Umbilical cord (tissue), 1 donor: ENCODE measurements at regions not wholly inside any gene's neighbourhood (a gene's known extent, or its start where the extent isn't known, plus 50 kb on each side); places are given as distances from the start of the nearest gene placed in this dataset.
"Not testable (repeated sequence)": the region's sequence is repeated elsewhere in the genome, so short reads cannot be mapped to it uniquely, and the experiment has no call there.

Experiments used
- DNase-seq: peaks from one replicate; pipeline ENCODE4 v3.0.0-alpha.2; 2015; ENCODE audit warnings: low spot score

GRCh38 chr5:25453500-25453899 is 808.7 kb upstream of the CDH10 start:
- DNase-seq = no peak

DNA sequence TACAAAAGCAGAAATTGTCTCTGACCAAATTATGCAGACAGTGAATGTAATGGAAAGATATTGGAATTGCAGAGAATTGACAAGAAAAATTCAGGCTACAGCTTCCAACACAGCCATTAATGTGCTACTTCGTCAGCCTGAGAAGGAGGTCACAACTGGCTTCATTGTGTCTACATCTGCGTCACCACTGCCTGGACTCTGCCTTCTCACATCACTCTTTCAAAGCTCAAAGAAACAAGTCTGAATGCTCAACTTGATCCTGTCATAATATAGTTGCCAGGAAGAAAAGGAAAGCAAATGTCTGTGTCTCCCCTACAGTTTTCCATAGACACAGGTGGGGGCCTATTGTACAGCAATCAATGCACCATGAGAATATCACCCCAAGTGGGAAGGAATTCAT is 806.5 kb upstream of the CDH10 start:
- DNase-seq = no peak

GRCh38 chr5:25448646-25449045 is 803.9 kb upstream of the CDH10 start:
- DNase-seq = no peak

- peak; percentile 1 for DNase-seq
These were observed 803.4 kb upstream of the CDH10 start for GRCh38 chr5:25448190-25448621.

GRCh38 chr5:25446061-25446420 is 801.3 kb upstream of the CDH10 start:
- DNase-seq = not testable (repeated sequence)

DNA sequence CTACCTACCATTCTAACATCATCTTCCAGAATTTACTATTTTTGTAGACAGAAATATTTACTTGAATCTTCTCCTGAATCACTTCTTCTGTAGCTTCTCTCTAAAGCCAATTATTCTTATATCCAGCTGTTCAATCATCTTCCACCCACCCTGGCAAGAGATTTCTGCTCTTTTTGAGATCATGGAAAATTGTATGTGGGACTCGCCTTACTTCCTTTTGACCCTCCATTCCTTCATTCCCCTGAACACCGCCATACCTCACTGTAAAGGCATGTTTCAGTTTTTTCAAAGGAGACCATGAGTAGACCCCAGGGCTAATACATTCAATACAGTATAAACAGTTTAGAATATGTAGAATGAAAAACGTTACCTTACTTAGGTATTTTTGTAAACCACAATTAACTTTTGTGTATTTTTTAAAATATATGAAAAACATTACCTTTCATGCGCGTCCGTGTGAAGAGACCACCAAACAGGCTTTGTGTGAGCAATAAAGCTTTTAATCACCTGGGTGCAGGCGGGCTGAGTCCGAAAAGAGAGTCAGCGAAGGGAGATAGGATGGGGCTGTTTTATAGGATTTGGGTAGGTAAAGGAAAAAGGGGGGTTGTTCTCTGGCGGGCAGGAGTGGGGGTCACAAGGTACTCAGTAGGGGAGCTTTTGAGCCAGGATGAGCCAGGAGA is 800.7 kb upstream of the CDH10 start:
- not testable (repeated sequence) for DNase-seq

DNA sequence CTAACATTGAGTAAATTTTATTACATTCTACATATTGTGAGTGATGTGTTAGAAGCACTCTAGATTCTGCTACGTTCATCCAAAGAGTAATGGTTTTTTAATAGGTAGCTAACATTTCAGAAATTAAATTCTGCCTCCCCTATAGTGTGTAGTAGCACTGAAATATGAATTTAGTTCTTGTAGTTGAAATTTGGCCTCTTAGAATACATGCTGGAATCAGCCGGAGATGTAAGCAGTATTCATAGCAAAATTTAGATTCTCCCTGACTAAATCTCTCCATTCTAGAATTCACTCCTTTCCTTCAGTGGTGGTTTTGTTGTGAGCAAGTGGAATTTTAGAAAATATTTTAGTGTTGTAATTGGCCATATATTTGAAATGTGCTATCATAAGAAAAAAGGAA is 799.9 kb upstream of the CDH10 start:
- no peak for DNase-seq

DNA sequence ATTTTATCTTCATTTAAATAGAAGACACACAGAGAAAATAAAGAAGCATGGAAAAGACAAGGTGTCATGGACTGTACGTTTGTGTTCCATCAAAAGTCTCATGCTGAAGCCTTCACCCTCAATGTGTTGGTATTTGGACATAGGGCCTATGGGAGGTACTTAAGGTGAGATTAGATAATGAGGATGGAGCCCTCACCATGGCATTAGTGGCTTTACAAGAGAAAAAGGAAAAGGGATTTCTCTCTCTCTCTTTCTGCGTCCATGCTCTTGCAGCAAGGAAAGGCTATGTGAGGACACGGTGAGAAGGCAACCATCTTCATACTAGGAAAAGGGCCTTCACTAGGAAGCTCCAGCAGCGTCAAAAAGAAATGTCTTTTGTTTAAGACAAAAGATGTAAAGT is 797.0 kb upstream of the CDH10 start:
- DNase-seq = no peak

DNA sequence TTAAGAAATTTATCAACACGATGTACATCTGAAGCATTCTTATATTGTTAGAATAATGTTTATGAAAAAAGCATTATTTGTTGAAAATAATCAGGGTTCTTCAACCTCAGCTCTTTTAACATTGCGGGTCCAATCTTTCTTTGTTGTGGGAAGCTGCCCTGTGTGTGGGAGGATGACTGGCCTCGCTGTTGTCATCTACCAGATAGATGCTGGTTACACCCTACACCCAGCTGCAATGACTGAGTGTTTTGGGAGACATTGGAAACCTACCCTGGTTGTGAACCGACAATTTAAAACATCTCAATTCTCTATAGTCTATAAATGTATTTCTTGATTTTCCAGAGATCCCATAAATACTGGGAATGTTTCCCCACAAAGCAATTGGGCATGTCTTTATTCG is 794.2 kb upstream of the CDH10 start:
- no peak for DNase-seq

- not testable (repeated sequence) for DNase-seq
These were observed 793.6 kb upstream of the CDH10 start for GRCh38 chr5:25438375-25438774.

GRCh38 chr5:25436452-25436851 is 791.7 kb upstream of the CDH10 start:
- no peak for DNase-seq

- DNase-seq = no peak
These were observed 791.1 kb upstream of the CDH10 start for GRCh38 chr5:25435882-25436281.

DNA sequence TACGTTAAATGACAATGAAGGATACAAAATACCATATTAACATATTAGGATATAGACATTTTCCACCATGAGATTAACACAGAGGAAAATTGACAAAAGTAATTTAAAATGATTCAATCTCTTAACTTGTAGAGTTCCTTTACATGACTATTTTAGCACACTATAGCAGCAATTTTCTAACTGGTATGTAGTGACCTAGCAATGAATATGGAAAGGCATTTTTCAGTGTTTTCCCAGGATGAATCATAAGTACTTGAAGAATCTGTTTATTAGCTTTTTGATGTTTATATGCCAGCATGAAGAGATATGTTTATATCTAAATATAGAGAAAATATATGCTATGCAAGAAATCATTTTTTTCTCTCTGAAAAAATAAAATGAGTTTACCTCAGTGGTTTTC is 782.5 kb upstream of the CDH10 start:
- DNase-seq = no peak

DNA sequence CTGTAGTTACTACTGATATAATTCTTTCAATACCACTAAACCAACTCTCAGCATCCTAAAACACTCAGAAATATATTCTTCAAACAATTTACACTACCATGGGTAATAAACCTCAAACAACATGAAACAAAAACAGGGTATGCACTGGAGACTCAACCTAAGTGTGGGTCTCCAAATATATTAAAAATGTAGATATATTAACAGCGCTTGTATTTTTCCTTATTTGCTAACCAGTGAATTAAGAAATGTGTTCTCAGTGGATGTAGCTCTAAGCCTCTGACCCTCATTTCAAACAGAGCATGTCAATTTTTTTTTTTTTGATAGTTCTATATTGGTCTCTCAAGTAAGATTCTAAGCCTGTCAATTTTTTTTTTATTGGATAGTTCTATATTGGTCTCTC is 778.5 kb upstream of the CDH10 start:
- DNase-seq = no peak

DNA sequence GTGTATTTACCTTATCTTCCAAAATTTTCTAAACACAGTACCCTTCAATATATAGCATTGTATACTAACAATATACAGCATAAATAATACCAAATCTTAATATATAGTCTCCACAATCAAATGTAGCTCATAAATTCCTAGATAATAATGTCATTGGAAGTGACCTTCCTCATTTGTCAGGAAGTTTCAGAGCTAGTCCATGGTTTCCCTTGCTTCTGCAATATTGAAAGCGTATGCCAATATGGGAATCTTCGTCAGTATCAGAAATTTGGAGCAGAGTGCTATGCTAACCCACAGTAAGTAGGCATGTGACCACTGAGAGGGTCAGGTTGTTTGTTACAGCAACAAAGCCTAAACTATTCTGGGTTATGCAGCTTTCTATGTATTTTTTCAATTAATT is 774.9 kb upstream of the CDH10 start:
- no peak for DNase-seq

- no peak for DNase-seq
These were observed 774.2 kb upstream of the CDH10 start for GRCh38 chr5:25418978-25419377.

- DNase-seq = no peak
These were observed 773.6 kb upstream of the CDH10 start for GRCh38 chr5:25418319-25418859.

- DNase-seq = no peak
These were observed 772.2 kb upstream of the CDH10 start for GRCh38 chr5:25416960-25417359.

DNA sequence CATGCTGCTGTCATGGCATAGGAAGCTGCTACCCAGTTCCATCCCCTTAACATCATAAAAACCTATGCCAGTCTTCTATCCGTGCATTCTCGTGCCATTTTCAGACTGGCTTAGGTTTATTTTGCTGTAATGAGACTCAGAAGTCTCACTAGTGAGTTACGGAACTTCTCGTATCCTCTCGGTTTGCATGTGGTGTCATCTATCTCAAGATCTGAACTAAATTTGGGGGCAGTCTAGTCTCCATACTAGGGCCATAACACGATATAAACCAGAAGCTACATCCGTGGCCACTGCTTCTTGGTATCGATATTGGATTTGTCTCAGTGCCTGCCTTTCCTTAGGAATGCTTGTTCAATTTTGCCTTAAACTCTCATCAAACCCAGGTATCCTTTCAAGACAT is 771.2 kb upstream of the CDH10 start:
- no peak for DNase-seq

DNA sequence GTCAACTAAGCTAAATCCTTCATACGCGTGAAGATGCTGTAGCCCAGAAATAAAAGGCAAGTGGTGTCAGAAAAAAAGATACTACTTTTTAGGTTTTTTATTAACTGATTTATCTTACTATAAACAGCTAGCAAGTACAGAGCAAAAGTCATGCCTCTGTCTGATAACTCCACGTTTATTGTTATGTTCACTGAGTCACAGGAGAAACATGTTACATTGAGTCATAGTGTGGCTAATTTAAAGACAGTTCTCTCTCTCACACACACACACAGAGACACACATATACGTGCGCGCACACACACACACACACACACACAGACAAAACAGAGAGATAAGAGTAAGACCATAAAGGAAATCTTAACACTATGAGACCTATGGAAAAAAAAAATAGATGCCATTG is 770.0 kb upstream of the CDH10 start:
- DNase-seq = no peak

- no peak for DNase-seq
These were observed 767.4 kb upstream of the CDH10 start for GRCh38 chr5:25412116-25412661.

DNA sequence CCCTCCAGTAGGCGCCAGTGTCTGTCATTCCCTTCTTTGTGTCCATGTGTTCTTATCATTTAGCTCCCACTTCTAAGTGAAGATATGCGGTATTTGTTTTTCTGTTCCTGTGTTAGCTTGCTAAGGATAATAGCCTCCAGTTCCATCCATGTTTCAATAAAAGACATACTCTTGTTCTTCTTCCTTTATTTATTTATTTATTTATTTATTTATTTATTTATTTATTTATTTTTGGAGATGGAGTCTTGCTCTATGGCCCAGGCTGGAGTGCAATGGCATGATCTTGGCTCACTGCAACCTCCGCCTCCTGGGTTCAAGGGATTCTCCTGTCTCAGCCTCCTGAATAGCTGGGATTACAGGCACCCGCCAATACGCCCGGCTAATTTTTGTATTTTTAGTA is 762.6 kb upstream of the CDH10 start:
- not testable (repeated sequence) for DNase-seq

- DNase-seq = no peak
These were observed 761.1 kb upstream of the CDH10 start for GRCh38 chr5:25405850-25406249.
